Myocyte (in vitro differentiated cells): ENCODE measurements at regions not wholly inside any gene's neighbourhood (a gene's known extent, or its start where the extent isn't known, plus 50 kb on each side); places are given as distances from the start of the nearest gene placed in this dataset.
"Not testable (repeated sequence)": the region's sequence is repeated elsewhere in the genome, so short reads cannot be mapped to it uniquely, and the experiment has no call there.

Experiments
- DNase-seq: peaks from one replicate; pipeline ENCODE4 v3.0.0-alpha.2; 2012; ENCODE audit warnings: low read depth

DNA sequence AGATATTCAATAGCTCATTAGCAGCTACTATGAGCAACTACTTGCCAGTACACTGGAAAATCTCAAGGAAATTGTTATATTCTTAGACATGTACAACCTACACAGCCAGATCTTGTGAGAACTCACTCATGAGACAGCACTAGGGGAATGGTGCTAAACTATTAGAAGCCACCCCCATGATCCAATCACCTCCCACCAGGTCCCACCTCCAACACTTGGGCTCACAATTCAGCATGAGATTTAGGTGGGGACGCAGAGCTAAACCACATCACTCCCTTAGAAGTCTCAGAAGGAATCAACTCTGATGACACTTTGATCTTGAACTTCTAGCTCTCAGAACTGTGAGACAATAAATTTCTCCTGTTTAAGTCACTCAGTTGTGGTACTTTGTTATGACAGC is 418.3 kb upstream of the SPHKAP start:
- DNase-seq, result no peak

DNA sequence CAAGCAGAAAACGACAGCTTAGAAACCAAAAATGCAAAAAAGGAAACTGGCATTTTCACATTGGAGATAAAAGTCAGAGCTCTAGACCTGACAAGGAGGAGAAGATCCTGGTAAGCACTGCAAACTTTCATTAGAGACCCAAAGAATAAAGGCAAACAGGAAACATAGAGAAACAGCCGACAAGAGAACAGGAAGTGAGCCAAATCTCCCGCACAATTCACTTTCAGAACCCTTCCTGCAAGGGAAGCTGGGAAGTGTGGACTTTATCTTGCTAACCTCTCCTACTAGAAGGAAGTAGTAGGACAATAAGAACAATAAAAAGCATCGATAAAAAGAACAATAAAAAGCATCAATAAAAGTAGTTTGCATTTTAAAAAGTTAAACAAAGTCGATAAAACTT is 417.8 kb upstream of the SPHKAP start:
- peak; percentile 10 for DNase-seq

DNA sequence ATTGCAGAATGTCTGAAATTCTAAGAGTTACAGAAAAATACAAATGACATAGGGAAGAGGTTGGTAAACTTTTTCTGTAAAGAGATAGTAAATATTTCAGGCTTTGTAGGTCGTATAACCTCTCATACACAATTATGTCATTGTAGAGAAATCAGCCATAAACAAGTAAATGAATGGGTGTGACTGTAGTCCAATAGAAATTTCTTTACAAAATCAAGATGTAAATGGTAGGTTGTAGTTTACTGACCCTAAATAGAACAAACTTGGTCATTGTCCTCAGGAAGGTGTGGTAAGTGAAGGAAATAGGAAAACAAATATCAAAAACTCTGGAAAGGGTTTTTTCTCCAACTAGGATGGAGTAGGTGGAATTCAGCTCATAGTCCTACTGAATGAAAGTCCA is 415.5 kb upstream of the SPHKAP start:
- no peak for DNase-seq

DNA sequence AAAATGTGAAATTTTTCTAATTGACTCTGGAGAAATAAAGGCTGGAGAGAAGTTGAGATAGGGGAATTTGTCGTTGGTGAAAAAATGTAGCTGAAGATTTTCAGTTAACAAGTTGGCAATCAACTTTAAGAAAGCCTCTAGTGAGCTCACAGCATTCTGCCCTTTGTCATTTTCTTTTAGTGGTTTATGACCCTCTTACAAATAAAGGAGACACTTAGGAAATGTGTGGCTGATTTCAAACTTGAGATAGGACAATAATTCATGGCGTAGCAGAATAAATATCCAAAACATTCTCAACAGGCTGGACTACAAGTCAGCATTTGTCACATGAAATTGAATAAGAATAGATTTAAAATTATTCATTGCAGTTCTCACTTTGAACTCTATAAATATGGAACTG is 412.5 kb upstream of the SPHKAP start:
- DNase-seq, result no peak

DNA sequence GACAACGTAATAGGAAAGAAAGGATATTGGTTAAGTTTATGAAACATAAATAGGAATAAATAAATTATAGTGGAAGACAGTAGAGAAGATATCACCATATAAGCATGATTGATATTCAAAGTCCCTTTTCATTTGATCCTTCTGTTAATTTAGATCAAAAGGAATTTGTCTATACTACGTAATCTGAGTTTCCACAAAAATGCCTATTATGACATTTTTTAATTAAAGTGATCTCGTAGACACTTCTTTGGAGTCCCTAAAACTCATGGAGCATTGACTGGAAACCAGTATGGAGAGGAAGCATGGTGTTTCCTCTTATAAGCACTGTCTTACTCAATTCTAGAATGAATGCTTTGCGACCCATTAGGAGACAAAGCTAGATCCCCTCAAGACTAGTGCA is 411.4 kb upstream of the SPHKAP start:
- DNase-seq, result no peak

DNA sequence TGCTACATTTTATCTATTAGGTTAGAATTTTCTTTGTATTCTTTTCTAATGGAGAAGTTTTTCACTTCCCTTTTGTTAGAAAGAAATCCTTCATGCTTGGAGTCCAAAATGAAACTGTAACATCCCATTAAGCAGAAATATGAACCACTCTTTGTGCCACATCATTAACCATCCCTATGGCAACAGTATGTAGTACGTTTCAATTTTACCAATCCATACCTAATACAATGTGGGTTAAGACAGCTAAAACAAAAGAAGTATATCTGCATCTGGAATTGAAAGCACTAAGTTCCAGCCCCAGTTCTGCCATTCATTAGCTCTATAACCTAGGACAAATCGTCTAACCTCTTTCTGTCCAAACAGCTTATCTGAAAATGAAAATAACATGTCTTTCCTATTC is 409.2 kb upstream of the SPHKAP start:
- no peak for DNase-seq

DNA sequence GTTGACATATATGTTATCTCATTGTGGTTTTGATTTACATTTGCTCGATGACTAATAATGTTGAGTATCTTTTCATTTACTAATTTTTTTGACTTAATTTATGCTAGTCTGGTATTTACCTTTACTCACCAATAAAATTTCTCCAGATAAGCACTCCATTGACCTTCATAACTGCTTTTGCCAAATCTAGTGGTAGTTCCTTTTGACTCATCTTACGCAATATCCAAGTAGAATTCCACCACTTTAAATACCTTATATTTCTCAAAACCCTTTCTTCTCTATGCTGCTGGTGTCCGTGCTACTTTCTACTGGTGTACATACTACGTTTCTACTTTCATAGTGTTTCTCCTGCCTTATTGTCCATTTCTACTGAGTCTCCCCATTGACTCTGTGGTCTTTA is 407.6 kb upstream of the SPHKAP start:
- no peak for DNase-seq

DNA sequence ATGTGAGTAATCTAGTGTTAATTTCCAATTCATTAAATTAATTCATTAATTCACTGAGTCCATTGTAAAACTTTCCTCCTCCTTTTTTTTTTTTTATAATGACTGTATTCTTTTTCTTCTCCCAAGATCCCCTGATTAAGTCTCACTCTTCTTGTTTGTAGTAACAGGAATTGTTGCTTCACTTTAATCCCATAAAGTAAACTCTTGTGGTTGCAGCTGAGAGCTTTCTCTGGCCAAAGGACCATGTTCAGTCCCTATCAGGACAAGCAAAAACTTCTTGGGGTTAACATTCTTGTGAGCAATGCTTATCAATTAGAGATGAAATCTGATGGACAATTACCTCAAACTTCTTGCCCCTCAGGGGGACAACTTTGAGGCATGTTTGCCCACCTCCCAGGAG is 400.2 kb upstream of the SPHKAP start:
- DNase-seq, result no peak

DNA sequence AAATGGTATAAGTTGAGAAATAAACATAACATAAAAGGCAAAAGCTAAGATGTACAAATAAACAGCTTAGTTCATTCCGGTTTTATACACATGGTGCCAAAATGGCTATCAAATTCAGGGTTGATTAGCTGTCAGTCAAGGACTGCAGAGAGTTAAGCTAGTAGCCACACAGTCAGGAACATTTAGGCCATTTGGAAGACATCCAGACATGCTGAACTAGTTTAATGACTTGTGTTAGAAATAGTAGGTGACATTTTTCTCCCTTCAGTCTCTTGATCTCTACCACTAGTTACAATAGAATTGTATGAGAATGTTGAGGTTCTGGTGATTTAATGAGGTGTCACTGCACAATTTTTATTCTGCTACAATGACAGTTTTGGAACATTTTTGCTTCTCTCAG is 394.4 kb upstream of the SPHKAP start:
- no peak for DNase-seq

DNA sequence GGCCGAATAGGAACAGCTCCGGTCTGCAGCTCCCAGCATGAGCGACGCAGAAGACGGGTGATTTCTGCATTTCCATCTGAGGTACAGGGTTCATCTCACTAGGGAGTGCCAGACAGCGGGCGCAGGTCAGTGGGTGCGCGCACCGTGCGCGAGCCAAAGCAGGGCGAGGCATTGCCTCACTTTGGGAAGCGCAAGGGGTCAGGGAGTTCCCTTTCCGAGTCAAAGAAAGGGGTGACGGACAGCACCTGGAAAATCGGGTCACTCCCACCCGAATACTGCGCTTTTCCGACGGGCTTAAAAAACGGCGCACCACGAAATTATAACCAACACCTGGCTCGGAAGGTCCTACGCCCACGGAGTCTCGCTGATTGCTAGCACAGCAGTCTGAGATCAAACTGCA is 386.8 kb upstream of the SPHKAP start:
- not testable (repeated sequence) for DNase-seq

DNA sequence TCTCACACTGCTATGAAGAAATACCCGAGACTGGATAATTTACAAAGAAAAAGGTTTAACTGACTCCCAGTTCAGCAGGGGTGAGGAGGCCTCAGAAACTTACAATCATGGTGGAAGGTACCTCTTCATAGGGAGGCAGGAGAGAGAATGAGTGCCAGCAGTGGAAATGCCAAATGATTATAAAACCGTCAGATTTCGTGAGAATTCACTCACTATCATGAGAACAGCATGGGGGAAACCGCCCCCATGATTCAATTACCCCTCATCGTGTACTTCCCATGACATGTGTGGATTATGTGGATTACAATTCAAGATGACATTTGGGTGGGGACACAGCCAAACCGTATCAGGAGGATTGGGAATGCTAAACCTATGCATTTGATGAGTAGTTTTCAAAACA is 380.3 kb upstream of the SPHKAP start:
- DNase-seq, result no peak

GRCh38 chr2:228559774-228560415 is 378.4 kb upstream of the SPHKAP start:
- DNase-seq, result no peak

DNA sequence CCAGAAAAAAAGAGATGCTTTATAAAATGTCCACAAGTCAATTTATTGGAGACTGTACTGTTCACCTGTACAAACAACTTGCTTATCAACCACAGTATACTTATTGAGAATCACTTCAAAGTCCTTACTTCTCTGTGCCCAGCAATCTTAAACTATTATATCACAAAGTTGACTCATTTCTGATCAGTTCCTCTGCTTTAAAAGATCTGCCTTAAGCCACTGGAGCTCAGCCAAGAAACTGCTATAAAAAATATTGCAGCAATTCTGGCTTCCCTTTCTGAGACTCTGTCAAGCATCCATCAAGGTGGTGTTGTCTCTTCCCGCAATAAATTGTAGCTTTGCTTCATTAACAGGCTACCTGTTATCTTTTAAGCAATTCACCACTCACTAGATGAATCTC is 375.2 kb upstream of the SPHKAP start:
- peak; percentile 15 for DNase-seq

GRCh38 chr2:228549441-228550007 is 368.0 kb upstream of the SPHKAP start:
- no peak for DNase-seq

DNA sequence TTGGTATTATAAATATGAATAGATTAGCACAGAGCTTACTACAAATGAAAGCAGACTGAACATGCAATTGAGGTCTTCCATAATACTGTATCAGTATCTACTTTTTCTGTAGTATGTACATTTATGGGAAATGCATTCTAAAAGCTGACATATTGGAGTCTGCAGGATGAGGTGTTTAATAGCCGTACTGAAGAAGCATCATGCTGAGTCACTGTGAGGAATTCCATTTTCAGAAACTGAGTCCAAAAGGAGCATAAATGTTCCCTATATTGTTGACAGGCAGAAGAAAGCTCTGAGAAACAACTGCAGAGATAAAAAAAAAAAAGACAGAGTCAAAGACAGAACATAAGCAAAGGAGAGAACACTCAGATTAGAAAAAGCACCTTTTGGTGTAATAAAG is 366.7 kb upstream of the SPHKAP start:
- DNase-seq, result no peak

DNA sequence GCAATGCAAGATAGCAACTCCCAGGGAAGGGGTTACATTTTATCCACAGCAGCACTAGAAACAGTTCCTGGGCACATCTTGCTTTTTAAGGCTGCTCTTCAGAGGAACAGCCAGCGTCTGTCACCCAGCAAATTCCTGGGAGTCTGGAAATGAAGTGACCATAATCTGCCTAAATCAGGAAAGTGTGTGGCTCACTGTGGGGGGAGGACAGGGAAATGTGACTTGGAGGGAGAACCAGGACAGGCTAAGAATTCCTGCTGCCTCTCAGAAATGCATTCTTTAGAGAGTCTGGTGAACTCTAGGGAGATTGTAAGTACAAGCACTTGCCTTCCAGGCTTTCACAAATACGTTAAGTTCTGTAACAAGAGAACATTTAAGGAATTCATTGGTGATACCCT is 364.3 kb upstream of the SPHKAP start:
- DNase-seq, result no peak

GRCh38 chr2:228545041-228545747 is 363.7 kb upstream of the SPHKAP start:
- DNase-seq, result no peak

DNA sequence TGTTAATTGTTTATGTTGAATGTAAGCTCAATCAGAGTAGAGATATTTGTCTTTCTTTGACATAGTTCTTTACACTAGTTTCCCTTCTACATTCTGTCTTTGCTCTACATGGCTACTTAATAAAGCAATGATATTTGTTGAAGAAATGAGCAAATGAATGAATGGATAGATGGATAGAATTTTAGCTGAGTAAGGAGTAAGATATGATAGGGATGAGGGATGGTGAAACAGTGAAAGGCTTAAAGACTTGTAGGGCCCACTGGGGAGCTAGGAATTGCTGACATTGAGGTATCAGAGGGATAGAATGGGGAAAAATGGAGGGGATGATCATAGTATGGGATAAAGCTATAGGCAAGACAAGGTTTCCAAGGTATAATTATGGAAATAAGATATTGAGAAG is 361.6 kb upstream of the SPHKAP start:
- DNase-seq, result no peak

DNA sequence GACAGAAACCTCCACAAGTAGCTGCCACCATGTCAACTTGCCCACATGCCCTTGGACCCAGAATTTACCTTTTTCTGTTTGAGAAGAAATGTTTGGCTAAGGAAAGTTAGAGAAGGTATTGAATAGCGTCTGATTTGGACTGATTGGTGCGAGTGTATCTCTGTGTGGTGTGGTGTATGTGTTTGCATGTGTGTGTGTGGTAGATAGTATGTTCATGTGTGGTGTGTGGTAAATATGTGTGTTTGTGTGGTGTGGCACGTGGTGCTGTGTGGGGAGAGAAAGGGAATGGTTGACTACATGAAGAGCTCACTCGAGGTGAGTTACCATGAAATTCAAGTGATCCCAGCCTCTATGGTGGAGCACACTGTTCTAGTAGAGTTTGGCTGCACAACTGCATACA is 360.8 kb upstream of the SPHKAP start:
- no peak for DNase-seq

DNA sequence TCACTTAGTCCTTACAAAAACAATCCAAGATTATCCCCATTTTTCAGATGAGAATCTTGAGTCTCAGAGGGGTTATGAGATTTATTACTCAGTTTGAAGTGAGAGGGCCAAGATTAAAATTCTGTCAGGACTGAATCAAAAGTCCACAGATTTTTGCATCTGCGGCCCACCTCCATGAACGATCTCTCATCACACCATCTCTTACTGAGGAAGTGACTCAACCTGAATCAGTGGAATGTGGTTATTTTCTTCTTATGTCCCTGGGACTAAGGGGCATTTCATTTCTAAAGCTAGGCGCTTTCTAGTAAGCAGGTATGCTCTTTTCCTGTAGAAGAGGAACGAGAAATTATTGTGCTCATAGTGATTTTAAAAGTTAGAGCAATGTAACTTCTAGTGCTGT is 360.3 kb upstream of the SPHKAP start:
- DNase-seq, result no peak

DNA sequence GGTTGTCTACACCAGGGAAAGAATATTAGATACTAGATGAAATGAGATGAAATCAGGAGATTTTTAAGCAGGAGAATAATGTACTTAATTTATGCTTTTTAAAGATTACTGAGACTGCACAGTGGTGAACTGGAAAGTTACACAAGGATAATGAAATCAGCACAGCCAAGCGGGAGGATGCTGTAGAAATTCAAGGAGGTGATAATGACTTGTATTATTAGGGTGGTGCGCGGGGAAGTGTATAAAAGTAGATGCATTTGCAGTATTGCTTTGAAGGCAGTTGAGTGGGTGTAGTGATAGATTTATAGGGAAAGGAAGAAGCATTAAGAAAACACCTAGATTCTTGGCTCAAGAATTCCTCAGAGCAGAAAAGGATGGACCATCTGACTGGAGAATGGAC is 359.5 kb upstream of the SPHKAP start:
- no peak for DNase-seq

DNA sequence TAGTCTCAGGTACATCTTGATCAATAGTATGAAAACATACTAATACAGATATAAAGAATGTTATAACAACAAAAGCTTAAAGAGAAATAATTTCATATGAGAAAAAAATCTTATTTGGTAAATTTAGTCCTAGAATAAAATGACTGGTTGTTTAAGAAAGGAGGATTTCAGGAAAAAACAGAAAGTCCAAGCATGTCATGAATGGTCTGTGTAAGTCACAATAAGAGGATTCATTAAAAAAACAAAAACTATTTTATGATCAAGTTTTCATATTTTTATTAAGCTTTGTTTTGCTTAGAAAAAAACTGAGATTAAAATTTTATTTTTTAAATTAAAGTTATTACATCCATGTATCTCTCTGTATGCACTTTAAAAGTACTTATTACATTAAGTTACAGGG is 353.9 kb upstream of the SPHKAP start:
- no peak for DNase-seq

DNA sequence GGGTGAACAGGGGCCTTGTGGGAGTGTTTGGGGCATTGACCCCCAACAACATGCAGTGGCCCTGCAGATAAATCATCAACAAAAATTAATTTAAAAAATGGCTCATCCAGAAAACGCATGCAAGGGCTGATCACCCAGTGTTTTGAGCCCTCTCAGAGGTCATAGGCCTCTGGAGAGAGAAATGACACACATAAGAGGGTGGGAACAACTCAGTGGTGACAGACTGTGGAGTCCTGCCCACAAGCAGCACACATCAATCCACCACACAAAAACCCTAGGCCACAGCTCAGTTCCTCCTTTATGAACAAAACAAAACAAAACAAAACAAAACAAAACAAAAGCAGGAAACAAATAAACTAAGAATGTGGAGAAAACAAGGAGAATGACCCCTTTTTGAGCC is 351.7 kb upstream of the SPHKAP start:
- no peak for DNase-seq
